ENCODE measurements at regions not wholly inside any gene's neighbourhood (a gene's known extent, or its start where the extent isn't known, plus 50 kb on each side); places are given as distances from the start of the nearest gene placed in this dataset.

DNA sequence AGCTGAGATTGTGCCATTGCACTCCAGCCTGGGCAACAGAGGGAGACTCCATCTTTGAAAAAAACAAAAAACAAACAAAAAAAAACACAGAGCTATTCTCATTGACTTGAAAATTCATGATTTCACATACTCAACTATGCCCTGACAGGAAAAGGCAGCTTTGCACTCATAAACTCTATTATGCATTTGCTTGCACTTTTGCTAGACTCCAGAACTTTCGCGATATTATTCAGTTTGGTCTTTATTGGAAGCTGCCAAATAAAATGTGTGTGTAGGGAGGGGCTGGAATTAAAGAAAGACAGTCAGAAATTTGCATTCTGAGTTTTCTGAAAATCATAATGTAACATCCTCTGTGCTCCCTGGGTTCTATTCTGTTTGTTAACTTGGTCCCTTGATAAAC, 635.1 kb upstream of the KLF12 start:
- Histone ChIP-seq H3K9me2 (replicated peaks; ENCODE audit: control insufficient read depth, low read length) (no peaks in the 10 kb centered on the region), H3K4me3 (ENCODE audit: low read length) (no peak overlapping the region)
- TF ChIP-seq EZH2phosphoT487 (IDR thresholded peaks at IDR 0.05; ENCODE audit: borderline replicate concordance, low read length), result no peak
- TF ChIP-seq, protein P1, sequence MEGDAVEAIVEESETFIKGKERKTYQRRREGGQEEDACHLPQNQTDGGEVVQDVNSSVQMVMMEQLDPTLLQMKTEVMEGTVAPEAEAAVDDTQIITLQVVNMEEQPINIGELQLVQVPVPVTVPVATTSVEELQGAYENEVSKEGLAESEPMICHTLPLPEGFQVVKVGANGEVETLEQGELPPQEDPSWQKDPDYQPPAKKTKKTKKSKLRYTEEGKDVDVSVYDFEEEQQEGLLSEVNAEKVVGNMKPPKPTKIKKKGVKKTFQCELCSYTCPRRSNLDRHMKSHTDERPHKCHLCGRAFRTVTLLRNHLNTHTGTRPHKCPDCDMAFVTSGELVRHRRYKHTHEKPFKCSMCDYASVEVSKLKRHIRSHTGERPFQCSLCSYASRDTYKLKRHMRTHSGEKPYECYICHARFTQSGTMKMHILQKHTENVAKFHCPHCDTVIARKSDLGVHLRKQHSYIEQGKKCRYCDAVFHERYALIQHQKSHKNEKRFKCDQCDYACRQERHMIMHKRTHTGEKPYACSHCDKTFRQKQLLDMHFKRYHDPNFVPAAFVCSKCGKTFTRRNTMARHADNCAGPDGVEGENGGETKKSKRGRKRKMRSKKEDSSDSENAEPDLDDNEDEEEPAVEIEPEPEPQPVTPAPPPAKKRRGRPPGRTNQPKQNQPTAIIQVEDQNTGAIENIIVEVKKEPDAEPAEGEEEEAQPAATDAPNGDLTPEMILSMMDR (IDR thresholded peaks at IDR 0.05; ENCODE audit: low read depth, low read length, poor library complexity, severe bottlenecking), result no peak

DNA sequence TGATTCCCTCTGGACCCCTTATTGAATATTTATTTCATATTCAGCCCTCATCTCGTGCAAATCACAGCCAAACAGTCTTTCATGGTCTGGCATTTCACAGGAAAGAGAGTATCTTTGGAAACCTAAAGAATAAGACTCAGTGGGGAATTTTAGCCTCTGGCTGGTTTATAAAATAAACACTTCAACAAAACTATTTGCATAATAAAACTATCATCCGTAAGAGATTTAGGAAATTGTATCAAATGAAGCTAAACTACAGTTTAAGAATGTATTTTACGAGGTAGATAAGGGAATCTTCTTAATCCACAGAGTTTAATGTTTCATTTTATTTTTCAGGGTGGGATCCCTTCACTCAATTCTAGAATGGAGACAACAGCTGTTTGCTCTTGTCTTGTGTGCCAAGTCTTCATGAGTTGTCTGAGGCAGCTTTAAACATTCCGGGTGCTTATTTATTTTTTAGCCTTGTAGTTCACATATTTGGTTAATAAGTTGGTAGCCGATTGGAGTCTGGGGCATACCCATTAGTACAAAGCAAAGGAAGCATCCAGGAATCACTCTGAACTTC, 634.4 kb upstream of the KLF12 start:
- no peaks in the 10 kb centered on the region for H3K79me2 ChIP-seq (ENCODE audit: control insufficient read depth, low read length)
- no peak overlapping the region for H3K27ac ChIP-seq (ENCODE audit: low read depth, low read length)
- H3F3A ChIP-seq (ENCODE audit: control insufficient read depth, insufficient read depth), result no peaks in the 10 kb centered on the region
- no peak overlapping the region for H3K4me2 ChIP-seq (ENCODE audit: low read length)
- no peak overlapping the region for H3K4me3 ChIP-seq (ENCODE audit: low read length)
- TF ChIP-seq, protein P1 (IDR thresholded peaks at IDR 0.05; ENCODE audit: low read depth, low read length, poor library complexity, severe bottlenecking), result no peak
- TF ChIP-seq EZH2phosphoT487 (IDR thresholded peaks at IDR 0.05; ENCODE audit: borderline replicate concordance, low read length), result no peak
- H4K20me1 ChIP-seq (ENCODE audit: control insufficient read depth, insufficient read depth, low read depth, low read length), result no peaks in the 10 kb centered on the region
- no peaks in the 10 kb centered on the region for H3K27me3 ChIP-seq (ENCODE audit: control insufficient read depth, low read length)
- H3K36me3 ChIP-seq (ENCODE audit: control insufficient read depth, low read length), result no peaks in the 10 kb centered on the region
- no peaks in the 10 kb centered on the region for H3K4me1 ChIP-seq (ENCODE audit: control insufficient read depth, low read length)
- H3K9me3 ChIP-seq (ENCODE audit: control insufficient read depth, insufficient read depth, low read length), result no peaks in the 10 kb centered on the region; the same call in 1 of the 2 replicates
- H3K9me2 ChIP-seq (replicated peaks; ENCODE audit: control insufficient read depth, low read length), result no peaks in the 10 kb centered on the region

More for the DNA sequence above, 635.1 kb upstream of the KLF12 start:
- Histone ChIP-seq H4K20me1 (ENCODE audit: control insufficient read depth, insufficient read depth, low read depth, low read length) (no peaks in the 10 kb centered on the region), H3K4me1 (ENCODE audit: control insufficient read depth, low read length) (no peaks in the 10 kb centered on the region), H3K36me3 (ENCODE audit: control insufficient read depth, low read length) (no peaks in the 10 kb centered on the region), H3F3A (ENCODE audit: control insufficient read depth, insufficient read depth) (no peaks in the 10 kb centered on the region), H3K9me3 (ENCODE audit: control insufficient read depth, insufficient read depth, low read length) (no peaks in the 10 kb centered on the region; the same call in 1 of the 2 replicates), H3K27me3 (ENCODE audit: control insufficient read depth, low read length) (no peaks in the 10 kb centered on the region), H3K4me2 (ENCODE audit: low read length) (no peak overlapping the region), H3K79me2 (ENCODE audit: control insufficient read depth, low read length) (no peaks in the 10 kb centered on the region), H3K27ac (ENCODE audit: low read depth, low read length) (no peak overlapping the region)

DNA sequence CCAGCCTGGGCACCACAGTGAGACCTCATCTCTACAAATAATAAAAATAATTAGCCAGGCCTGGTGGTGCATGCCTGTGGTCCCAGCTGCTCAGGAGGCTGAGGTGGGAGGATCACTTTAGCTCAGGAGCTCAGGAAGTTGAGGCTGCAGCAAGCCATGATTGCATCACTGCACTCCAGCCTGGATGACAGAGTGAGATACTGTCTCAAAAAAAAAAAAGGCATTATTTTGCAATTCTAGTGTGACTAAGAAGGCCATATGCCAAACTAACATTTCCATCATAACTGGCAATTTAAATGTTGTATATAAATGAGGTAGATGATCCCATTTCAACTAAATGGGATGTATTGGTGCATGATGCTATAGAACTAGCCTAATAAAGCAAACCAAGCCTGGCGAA, 632.8 kb upstream of the KLF12 start:
- no peaks in the 10 kb centered on the region for H3F3A ChIP-seq (ENCODE audit: control insufficient read depth, insufficient read depth)
- no peak overlapping the region for H3K4me2 ChIP-seq (ENCODE audit: low read length)
- H3K36me3 ChIP-seq (ENCODE audit: control insufficient read depth, low read length), result no peaks in the 10 kb centered on the region
- no peaks in the 10 kb centered on the region; the same call in 1 of the 2 replicates for H3K9me3 ChIP-seq (ENCODE audit: control insufficient read depth, insufficient read depth, low read length)
- no peaks in the 10 kb centered on the region for H4K20me1 ChIP-seq (ENCODE audit: control insufficient read depth, insufficient read depth, low read depth, low read length)
- no peaks in the 10 kb centered on the region for H3K79me2 ChIP-seq (ENCODE audit: control insufficient read depth, low read length)
- no peak overlapping the region for H3K27ac ChIP-seq (ENCODE audit: low read depth, low read length)
- no peaks in the 10 kb centered on the region for H3K27me3 ChIP-seq (ENCODE audit: control insufficient read depth, low read length)
- TF ChIP-seq, protein P1 (IDR thresholded peaks at IDR 0.05; ENCODE audit: low read depth, low read length, poor library complexity, severe bottlenecking), result no peak
- no peak for TF ChIP-seq EZH2phosphoT487 (IDR thresholded peaks at IDR 0.05; ENCODE audit: borderline replicate concordance, low read length)
- H3K4me3 ChIP-seq (ENCODE audit: low read length), result no peak overlapping the region
- no peaks in the 10 kb centered on the region for H3K4me1 ChIP-seq (ENCODE audit: control insufficient read depth, low read length)
- no peaks in the 10 kb centered on the region for H3K9me2 ChIP-seq (replicated peaks; ENCODE audit: control insufficient read depth, low read length)
